Panc1 (cell line): ENCODE measurements at regions not wholly inside any gene's neighbourhood (a gene's known extent, or its start where the extent isn't known, plus 50 kb on each side); places are given as distances from the start of the nearest gene placed in this dataset.

Experiments
- CTCF ChIP-seq: fragments of 450-650 bp; IDR thresholded peaks from 2 replicates; pipeline ENCODE4 v1.5.1; 2017; ENCODE audit warnings: mild to moderate bottlenecking
- POLR2AphosphoS5 ChIP-seq: IDR thresholded peaks from 2 replicates; pipeline ENCODE4 v1.6.1; 2012; ENCODE audit warnings: mild to moderate bottlenecking, low read depth, low read length, moderate library complexity

- TF ChIP-seq POLR2AphosphoS5 (no peak), CTCF (no peak)
Measured at GRCh38 chr2:138415985-138416384, 85.6 kb upstream of the SPOPL start.
